HG03432 (cell line): ENCODE measurements at regions not wholly inside any gene's neighbourhood (a gene's known extent, or its start where the extent isn't known, plus 50 kb on each side); places are given as distances from the start of the nearest gene placed in this dataset.
A peak's percentile ranks its signal among the peaks of the same experiment; 100 is the strongest.

Experiments used
- ATAC-seq: cut with Tn5 transposase; IDR thresholded peaks from one replicate; pipeline ENCODE4 v1.9.1; 2021; ENCODE audit warnings: mild to moderate bottlenecking, moderate library complexity; ENCODE audit not compliant: unreplicated experiment

- no peak for ATAC-seq
These were observed 212.2 kb downstream of the TRIB2 start for GRCh38 chr2:12928775-12929401.

DNA sequence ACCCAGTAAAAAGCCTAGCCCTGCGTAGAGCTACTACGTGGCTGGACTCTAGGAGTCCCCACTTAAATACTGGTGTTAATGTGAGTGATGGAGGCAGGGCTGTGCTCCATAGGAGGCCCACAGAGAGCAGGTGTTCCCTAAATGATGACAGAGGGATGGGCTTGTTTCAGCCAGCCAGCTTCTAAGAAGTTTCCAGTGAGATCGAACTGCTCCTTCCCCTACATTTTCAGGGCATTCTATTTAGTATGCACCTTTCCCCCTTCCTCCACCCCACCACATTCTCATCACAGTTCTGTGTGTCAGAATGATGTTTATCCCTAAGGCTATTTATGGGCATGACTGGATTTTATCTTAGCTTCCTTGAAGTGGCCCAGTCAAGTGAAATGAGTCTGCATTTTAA, 213.0 kb downstream of the TRIB2 start:
- ATAC-seq: no peak

DNA sequence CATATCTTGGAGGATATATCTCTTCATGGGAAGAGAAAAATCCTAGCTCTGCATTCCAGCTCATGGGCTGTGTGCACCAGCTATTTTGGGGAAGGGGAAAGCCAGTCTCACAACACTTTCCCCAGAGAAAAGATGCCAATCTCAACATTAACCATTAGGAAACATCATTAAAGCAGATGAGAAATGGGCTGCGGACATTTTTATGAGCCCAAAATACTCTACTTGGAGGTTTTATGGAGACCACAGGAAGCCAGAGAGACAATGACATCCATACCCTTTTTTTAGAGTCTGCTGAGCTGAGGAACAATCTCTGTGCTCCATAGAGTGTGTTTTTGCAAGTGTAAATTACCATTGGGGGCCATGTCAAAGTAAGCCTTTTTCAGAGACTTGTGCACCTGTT, 213.7 kb downstream of the TRIB2 start:
- ATAC-seq: no peak

- peak; percentile 73 for ATAC-seq
These were observed 214.6 kb downstream of the TRIB2 start for GRCh38 chr2:12931186-12931844.

GRCh38 chr2:12932192-12932591, 215.5 kb downstream of the TRIB2 start:
- no peak for ATAC-seq

- ATAC-seq: no peak
These were observed 217.5 kb downstream of the TRIB2 start for GRCh38 chr2:12934146-12934756.

DNA sequence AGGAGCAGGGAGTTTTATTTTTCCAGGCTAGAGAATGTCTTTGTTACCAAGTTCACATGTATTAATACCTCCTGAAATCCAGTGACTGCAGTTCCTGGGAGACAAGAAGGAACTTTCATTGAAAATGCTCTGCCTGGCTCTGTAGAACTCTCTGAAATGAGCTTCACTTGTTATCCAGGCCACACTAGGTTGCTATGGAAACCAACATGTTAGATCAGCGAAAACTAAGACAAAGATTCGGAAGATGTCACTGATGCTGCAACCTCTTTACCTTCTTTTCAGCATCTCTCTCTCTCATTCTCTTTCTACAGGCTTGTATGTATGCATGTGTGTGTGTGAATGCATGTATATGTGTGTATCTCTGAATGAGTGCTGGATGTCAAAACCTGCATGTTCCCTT, 218.5 kb downstream of the TRIB2 start:
- no peak for ATAC-seq

DNA sequence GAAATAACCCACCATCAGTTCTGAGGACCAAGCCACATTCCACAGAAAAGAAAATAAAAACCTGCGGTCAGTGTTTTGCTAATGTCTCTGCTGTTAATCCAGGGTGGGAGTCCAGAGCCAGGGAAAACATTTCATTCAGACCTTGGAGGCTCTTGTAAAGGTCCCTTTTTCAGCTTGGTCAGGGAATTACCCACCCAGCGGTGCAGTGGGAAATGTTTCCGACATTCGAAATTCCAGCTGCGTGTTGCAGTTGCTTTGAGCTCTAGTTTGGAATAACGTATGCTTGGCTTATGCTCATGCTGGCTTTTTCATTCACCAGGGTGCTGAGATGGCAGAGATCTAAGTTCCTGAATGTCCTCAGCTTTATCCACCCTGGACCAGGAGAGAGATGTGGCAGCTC, 219.1 kb downstream of the TRIB2 start:
- ATAC-seq: no peak

DNA sequence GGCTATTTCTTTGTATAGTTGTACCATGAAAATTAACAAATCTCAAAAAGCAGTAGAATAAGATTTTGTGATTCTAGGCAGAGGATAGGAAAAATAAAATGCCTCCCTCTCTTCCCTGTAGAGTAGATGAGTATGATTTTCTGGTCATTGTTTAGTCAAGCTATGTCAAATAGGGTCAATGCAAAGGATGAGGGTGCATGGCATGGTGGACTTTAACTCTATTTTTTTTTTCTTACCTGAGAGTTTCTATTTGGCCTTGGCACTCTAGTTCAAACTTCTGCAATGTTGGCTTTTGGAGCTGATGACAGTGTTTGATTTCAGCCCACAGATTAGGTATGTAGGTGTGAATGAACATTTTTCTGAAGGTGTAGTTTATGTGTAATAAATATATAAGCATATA, 224.5 kb downstream of the TRIB2 start:
- no peak for ATAC-seq

- no peak for ATAC-seq
These were observed 231.7 kb downstream of the TRIB2 start for GRCh38 chr2:12948231-12948960.

DNA sequence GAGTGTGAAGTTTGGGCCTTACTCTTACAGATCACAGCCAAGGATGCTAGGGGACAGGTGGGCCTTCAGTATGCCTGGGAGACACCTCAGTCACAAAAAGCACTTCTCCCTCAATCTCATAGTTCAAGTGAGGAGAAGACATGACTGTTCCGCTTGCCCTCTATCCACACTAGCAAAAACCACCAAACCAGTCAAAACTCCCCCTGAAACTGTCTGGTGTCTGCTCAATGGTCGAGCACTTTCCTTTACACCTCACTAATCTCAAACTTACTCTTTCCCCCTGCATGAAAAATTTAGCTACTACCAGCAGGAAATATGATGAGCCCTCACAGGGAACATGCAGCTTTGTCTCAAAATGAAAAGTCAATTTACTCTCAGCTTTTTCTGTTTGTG, 232.2 kb downstream of the TRIB2 start:
- ATAC-seq: peak; percentile 88

DNA sequence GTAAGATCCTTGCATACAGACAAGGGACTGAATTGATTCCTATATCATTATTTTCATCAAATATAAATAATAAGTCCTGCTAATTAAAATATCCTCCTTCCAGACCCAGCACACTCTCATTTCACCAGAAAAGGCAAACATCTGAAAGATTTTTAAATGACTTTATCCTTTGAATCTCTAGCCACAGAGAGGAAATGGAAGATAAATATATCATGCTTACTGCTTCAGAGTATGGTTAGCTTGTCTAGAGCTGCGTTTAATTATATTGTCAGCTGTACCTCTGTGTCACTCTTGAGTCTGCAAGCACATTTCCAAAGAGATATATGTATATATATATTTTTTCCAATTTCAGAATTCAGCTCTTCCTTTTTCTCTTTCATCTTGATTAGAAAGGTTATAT, 232.7 kb downstream of the TRIB2 start:
- ATAC-seq: no peak

- no peak for ATAC-seq
These were observed 233.4 kb downstream of the TRIB2 start for GRCh38 chr2:12950174-12950573.

DNA sequence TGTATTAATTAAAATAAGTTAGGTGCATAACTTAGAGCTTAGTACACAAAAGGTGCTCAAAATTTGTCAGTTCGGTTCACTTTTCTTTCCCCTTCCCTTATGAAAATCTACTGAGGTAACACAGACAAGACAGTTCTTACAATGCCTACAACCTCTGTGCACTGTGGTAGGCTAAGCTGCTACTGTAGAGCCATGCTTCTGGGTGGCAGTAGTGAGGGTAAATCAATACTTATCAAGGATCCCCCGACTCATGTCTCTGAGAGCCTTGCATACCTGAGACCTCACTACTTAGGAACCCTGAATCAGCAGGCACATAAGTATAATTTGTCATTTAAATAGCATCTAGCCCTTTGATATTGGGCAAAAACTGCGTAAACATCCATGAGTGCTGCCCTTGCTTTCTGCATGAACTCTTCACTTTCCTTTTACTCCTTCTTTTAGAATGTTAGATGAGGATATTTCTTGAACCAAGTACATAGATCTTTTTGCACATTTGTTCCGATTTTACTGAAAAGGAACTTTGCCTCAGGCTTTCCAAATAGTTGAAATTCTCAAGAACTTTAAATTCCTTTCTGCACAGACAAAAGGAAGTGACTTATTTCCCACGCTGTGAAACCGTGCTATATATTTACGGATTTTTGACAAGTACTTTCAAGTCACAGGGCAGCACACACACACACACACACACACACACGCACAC, 234.4 kb downstream of the TRIB2 start:
- ATAC-seq: no peak

DNA sequence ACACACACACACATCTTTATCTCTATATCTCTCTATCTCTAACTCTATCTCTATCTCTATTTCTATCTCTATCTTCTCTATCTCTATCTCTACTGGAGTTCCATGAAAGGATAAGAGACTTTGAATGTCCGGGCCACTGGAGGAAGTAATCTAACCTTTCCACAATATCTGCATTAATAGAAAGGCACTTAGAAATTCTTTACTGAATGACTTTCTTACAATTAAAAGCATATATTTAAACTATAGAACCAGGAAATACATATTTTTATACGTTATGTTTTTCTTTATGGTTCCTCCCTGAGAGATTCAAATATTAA, 234.9 kb downstream of the TRIB2 start:
- no peak for ATAC-seq

DNA sequence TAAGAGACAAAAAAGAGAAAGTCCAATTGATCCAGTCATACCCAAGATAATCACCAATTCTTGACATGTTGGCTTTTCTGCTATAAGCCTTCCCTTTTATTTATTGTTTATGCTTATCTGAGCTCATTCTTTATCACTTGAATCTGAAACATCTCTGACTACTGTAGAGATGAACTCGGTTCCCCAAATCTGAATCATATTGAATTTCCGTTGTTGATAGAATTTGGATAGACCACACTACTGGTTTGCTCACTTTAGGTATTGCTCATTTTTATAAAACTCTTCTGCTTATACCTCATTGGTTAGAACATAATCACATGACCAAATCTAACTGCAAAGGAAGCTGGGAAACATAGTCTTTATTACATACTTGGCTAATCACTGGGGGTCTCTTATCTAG, 236.9 kb downstream of the TRIB2 start:
- ATAC-seq: no peak

DNA sequence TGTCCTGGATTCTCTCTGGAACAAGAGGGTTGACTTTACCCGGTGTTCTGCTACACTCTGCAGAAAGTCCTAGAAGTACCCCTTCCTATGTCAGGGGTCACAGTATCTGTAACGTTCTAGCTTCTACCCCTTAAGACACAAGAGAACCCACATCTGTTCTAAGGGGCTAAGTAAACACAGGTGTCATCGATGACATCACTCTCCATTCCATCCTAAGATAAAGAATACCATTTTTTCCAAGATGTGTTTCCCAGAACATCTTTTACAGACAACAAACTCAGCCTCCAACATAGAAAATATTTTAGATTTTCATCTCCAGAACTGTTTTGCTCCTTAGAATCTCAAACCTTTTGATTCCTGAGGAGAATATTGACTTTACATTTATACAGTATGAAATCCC, 239.1 kb downstream of the TRIB2 start:
- no peak for ATAC-seq

DNA sequence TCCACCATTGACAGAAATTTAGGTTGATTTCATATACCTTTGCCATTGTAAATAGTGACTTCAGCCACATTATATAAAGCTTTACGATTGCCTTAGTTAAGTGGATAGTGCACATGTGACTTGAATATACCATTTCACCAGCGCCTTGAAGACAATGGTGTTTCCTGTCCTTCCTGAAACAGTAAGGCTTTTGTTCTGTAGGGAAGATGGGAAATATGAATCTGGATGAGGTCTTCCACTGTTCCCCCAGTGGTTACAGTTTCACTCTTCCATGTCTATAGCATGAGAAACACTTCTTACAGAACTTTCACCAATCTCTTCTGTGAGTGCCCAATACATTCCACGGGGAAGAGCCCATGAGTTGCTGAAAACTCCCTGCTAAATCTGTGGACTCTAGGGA, 240.5 kb downstream of the TRIB2 start:
- no peak for ATAC-seq

GRCh38 chr2:12959935-12960334, 243.2 kb downstream of the TRIB2 start:
- ATAC-seq: no peak

DNA sequence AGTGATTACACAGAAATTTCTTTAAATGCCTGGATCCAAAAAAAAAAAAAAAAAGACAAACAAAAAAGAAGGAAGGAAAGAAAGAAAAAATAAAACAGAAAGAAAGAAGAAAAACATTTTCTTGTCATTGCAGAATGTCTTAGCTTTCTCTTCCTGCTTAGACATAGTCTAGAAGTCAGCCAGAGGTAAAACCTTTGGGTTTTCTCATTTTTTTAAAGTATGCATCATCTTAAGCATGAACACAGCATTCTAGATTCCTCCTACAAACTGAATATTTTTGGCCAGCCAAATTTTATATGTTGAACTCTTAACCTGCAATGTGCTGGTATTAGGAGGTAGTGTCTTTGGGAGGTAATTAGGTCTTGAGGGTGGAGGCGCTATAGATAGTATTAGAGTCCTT, 243.9 kb downstream of the TRIB2 start:
- no peak for ATAC-seq

DNA sequence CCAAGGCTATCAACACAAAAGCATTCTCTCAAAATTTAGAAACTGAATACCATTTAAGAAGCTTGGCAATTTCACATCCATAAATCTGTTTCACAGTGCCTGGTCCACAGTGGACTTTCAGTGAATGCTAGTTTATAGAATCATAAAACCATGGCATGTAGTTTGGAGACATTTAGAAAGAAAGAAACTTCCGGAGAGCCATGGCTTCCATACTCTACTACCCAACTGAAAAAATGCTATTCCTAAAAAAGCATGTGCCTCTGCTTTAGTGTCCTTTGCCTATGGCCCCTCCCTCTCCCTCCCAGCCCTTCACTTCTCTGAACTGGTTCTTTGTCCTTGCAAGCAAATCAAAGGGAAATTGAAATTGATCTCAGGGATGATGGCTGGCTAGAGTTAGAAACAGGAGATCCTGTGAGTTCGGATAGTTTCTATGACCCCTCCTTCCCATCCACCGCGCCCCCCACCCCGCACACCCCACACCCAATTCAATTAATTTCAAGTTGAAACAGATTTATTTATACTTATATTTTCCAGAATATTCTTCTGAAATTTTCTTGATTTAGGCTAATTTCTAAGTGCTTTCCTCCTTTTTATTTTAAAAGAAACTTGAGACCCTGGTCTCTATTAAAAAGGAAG, 248.3 kb downstream of the TRIB2 start:
- no peak for ATAC-seq
